ENCODE measurements at regions not wholly inside any gene's neighbourhood (a gene's known extent, or its start where the extent isn't known, plus 50 kb on each side); places are given as distances from the start of the nearest gene placed in this dataset.

- no peak overlapping the region for H3K4me3 ChIP-seq (replicated peaks; ENCODE audit: low read depth, low read length)
- DNase-seq (ENCODE audit: extremely low read depth, low read depth), result no peak
- TF ChIP-seq CTCF (IDR thresholded peaks at IDR 0.05; ENCODE audit: low read depth, low read length, missing control alignments), result no peak
Measured at GRCh38 chr6:54060286-54060685, 51.0 kb upstream of the MLIP start.
